ENCODE measurements at regions not wholly inside any gene's neighbourhood (a gene's known extent, or its start where the extent isn't known, plus 50 kb on each side); places are given as distances from the start of the nearest gene placed in this dataset.
A peak's percentile ranks its signal among the peaks of the same experiment; 100 is the strongest.
"Not testable (repeated sequence)": the region's sequence is repeated elsewhere in the genome, so short reads cannot be mapped to it uniquely, and the experiment has no call there.

- Mint-ChIP-seq H3K27me3 (ENCODE audit: insufficient read depth) (no peaks in the 10 kb centered on the region), H3K36me3 (ENCODE audit: low read depth) (peaks cover 12% of the 10 kb centered on the region), H3K27ac (peak overlapping the region; percentile 66)
Observed at GRCh38 chrX:139008185-139008584, 296.7 kb upstream of the FGF13 start.

GRCh38 chrX:139003856-139004527 is 292.5 kb upstream of the FGF13 start:
- Mint-ChIP-seq H3K9me3 (peaks cover 29% of the 10 kb centered on the region), H3K36me3 (ENCODE audit: low read depth) (peaks cover 34% of the 10 kb centered on the region)
- H3K4me1 ChIP-seq (ENCODE audit: control insufficient read depth, insufficient read depth, low read length) = not testable (repeated sequence)

More at GRCh38 chrX:139008185-139008584, 296.7 kb upstream of the FGF13 start:
- Mint-ChIP-seq H3K4me1 (peaks cover 29% of the 10 kb centered on the region), H3K9me3 (peaks cover 22% of the 10 kb centered on the region), H3K4me3 (no peak overlapping the region)
- no peak for TF ChIP-seq CTCF (conservative IDR thresholded peaks at IDR 0.05)
- H3K27ac ChIP-seq (ENCODE audit: low read depth, low read length) = no peak overlapping the region
- H3K9ac ChIP-seq (ENCODE audit: extremely low read depth, low read length, poor library complexity, severe bottlenecking) = no peak overlapping the region
- 83% methylated on average over 4 of the region's 4 CpGs; no CpG with 5 or more reads in 1 of the 2 experiments for WGBS, 2 experiments (ENCODE audit: insufficient coverage in 1 of 2, insufficient read length in 1 of 2)
- H3K27me3 ChIP-seq (ENCODE audit: control insufficient read depth, insufficient read depth, low read length, poor library complexity, severe bottlenecking) = no peaks in the 10 kb centered on the region
- no peaks in the 10 kb centered on the region for H3K36me3 ChIP-seq (ENCODE audit: control insufficient read depth, insufficient read depth, low read length)
- H3K9me3 ChIP-seq (ENCODE audit: control insufficient read depth, low read length) = peaks cover 9% of the 10 kb centered on the region
- no peak overlapping the region for H3K4me3 ChIP-seq (ENCODE audit: low read length)
- H3K4me1 ChIP-seq (ENCODE audit: control insufficient read depth, insufficient read depth, low read length) = no peaks in the 10 kb centered on the region
- DNase-seq = no peak

GRCh38 chrX:139002319-139002718 is 290.8 kb upstream of the FGF13 start:
- Mint-ChIP-seq H3K9me3 (peaks cover 36% of the 10 kb centered on the region), H3K27me3 (ENCODE audit: insufficient read depth) (no peaks in the 10 kb centered on the region), H3K4me3 (no peak overlapping the region), H3K27ac (no peak overlapping the region), H3K36me3 (ENCODE audit: low read depth) (peaks cover 34% of the 10 kb centered on the region), H3K4me1 (peaks cover 4% of the 10 kb centered on the region)
- Histone ChIP-seq H3K27ac (ENCODE audit: low read depth, low read length) (no peak overlapping the region), H3K9me3 (ENCODE audit: control insufficient read depth, low read length) (peaks cover 10% of the 10 kb centered on the region), H3K36me3 (ENCODE audit: control insufficient read depth, insufficient read depth, low read length) (peaks cover 4% of the 10 kb centered on the region), H3K9ac (ENCODE audit: extremely low read depth, low read length, poor library complexity, severe bottlenecking) (no peak overlapping the region), H3K4me3 (ENCODE audit: low read length) (no peak overlapping the region), H3K4me1 (ENCODE audit: control insufficient read depth, insufficient read depth, low read length) (no peaks in the 10 kb centered on the region), H3K27me3 (ENCODE audit: control insufficient read depth, insufficient read depth, low read length, poor library complexity, severe bottlenecking) (no peaks in the 10 kb centered on the region)
- WGBS, 2 experiments (ENCODE audit: insufficient coverage in 1 of 2, insufficient read length in 1 of 2) = 95 to 100% methylated on average over 2 to 3 of the region's 3 CpGs
- no peak for DNase-seq
- TF ChIP-seq CTCF (conservative IDR thresholded peaks at IDR 0.05) = no peak

More at GRCh38 chrX:139003856-139004527, 292.5 kb upstream of the FGF13 start:
- H3K9ac ChIP-seq (ENCODE audit: extremely low read depth, low read length, poor library complexity, severe bottlenecking); H3K36me3 ChIP-seq (ENCODE audit: control insufficient read depth, insufficient read depth, low read length); H3K4me3 Mint-ChIP-seq; DNase-seq; H3K27me3 Mint-ChIP-seq (ENCODE audit: insufficient read depth); H3K27me3 ChIP-seq (ENCODE audit: control insufficient read depth, insufficient read depth, low read length, poor library complexity, severe bottlenecking); H3K27ac ChIP-seq (ENCODE audit: low read depth, low read length); H3K27ac Mint-ChIP-seq; H3K4me3 ChIP-seq (ENCODE audit: low read length): not testable (repeated sequence)
- H3K9me3 ChIP-seq (ENCODE audit: control insufficient read depth, low read length) = peaks cover 10% of the 10 kb centered on the region
- peaks cover 21% of the 10 kb centered on the region for H3K4me1 Mint-ChIP-seq
- WGBS, 2 experiments (ENCODE audit: insufficient coverage in 1 of 2, insufficient read length in 1 of 2) = 96% methylated on average over 13 of the region's 34 CpGs; no CpG with 5 or more reads in 1 of the 2 experiments

All from endodermal cell (in vitro differentiated cells).